ENCODE measurements at regions not wholly inside any gene's neighbourhood (a gene's known extent, or its start where the extent isn't known, plus 50 kb on each side); places are given as distances from the start of the nearest gene placed in this dataset.

DNA sequence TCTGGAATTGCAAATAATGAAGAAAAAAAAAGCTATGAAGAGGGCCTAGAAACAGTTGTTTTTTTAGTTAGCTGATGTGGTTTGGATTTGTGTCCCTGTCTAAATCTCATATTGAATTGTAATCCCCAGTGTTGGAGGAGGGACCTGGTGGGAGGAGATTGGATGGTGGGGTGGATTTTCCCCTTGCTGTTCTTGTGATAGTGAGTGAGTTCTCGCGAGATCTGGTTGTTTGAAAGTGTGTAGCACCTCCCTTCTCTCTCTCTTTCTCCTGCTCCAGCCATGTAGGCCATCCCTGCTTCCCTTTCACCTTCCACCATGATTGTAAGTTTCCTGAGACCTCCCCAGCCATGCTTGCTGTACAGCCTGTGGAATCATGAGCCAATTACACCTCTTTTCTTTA is 126.1 kb downstream of the ASCL4 start:
- TF ChIP-seq, protein P1, sequence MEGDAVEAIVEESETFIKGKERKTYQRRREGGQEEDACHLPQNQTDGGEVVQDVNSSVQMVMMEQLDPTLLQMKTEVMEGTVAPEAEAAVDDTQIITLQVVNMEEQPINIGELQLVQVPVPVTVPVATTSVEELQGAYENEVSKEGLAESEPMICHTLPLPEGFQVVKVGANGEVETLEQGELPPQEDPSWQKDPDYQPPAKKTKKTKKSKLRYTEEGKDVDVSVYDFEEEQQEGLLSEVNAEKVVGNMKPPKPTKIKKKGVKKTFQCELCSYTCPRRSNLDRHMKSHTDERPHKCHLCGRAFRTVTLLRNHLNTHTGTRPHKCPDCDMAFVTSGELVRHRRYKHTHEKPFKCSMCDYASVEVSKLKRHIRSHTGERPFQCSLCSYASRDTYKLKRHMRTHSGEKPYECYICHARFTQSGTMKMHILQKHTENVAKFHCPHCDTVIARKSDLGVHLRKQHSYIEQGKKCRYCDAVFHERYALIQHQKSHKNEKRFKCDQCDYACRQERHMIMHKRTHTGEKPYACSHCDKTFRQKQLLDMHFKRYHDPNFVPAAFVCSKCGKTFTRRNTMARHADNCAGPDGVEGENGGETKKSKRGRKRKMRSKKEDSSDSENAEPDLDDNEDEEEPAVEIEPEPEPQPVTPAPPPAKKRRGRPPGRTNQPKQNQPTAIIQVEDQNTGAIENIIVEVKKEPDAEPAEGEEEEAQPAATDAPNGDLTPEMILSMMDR (IDR thresholded peaks at IDR 0.05), result no peak
- TF ChIP-seq POLR2A (IDR thresholded peaks at IDR 0.05) (no peak), POLR2AphosphoS5 (IDR thresholded peaks at IDR 0.05) (no peak), EP300 (IDR thresholded peaks at IDR 0.05; ENCODE audit: low read depth) (no peak)
